ENCODE measurements at regions not wholly inside any gene's neighbourhood (a gene's known extent, or its start where the extent isn't known, plus 50 kb on each side); places are given as distances from the start of the nearest gene placed in this dataset.

DNA sequence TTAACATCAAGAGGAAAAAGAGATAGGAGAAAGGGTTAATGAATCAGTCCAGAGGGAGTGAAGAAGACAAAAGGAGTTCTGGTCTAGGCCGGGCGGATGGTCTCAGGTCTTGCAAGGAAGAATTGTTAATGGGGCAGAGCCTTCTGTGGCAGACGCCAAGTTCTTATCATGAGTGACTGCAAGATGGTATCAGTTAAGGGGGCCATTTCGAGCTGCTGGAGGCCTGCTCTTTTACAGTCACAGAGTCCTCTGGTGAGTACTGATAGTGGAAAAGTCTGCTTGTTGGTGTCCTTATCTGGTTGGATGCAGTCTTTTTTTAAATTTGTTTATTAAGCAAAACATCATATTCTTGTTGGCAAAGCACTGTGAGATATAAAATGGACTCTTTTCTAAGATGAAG is 590.9 kb upstream of the SGCG start:
- Histone ChIP-seq H3K27ac (ENCODE audit: extremely low read depth, low read depth, low read length) (no peak overlapping the region), H3K9me3 (replicated peaks; ENCODE audit: control insufficient read depth, insufficient read depth, low read depth, low read length) (no peaks in the 10 kb centered on the region), H3K79me2 (ENCODE audit: control insufficient read depth, insufficient read depth, low read length) (no peaks in the 10 kb centered on the region), H3K27me3 (ENCODE audit: control insufficient read depth in 2 of 2, insufficient read depth in 2 of 2, low read length in 2 of 2) (0 out of 5 replicates have a peak, but pooled peaks cover 0 to 5% of the 10 kb centered on the region in 2 experiments), H3K4me3 (no peak overlapping the region), H3K9ac (ENCODE audit: insufficient read depth in 1 of 2, low read depth in 2 of 2, low read length in 2 of 2) (no peak overlapping the region), H3K36me3 (ENCODE audit: control insufficient read depth, insufficient read depth, low read length) (no peaks in the 10 kb centered on the region), H4K20me1 (replicated peaks; ENCODE audit: control insufficient read depth, insufficient read depth, low read length) (no peaks in the 10 kb centered on the region), H3K4me1 (replicated peaks in 1 of 2; ENCODE audit: control insufficient read depth in 2 of 2, insufficient read depth in 2 of 2, low read length in 2 of 2) (no peaks in the 10 kb centered on the region), H3K9me1 (ENCODE audit: control insufficient read depth, insufficient read depth, low read length) (no peaks in the 10 kb centered on the region), H2AFZ (ENCODE audit: low read depth, low read length) (no peak overlapping the region), H3K4me2 (ENCODE audit: insufficient read depth, low read length) (no peak overlapping the region)
- DNase-seq (ENCODE audit: extremely low read depth in 1 of 4, low spot score in 3 of 4) (peak in 2 of 4 experiments; percentile 3 to 4), FAIRE-seq (no peak), ATAC-seq (no peak)
- WGBS (ENCODE audit: insufficient coverage, low coverage, missing lambda C conversion rate): 2% methylated on average over 4 of the region's 4 CpGs
- ChIA-PET POLR2A (no interaction called here), CTCF (ENCODE audit: low intra/inter-chr PET ratio) (no interaction called here)
- intact Hi-C loops (cut with micrococcal nuclease): no loop called here
- no TSS peak for BruUV-seq (replicated peaks)
- in situ Hi-C loops (cut with MboI): no loop called here
- TF ChIP-seq ETV5 (CRISPR knock-in tag; IDR thresholded peaks at IDR 0.05; ENCODE audit: low read depth): no peak
- peak; percentile 25; the same call in 1 of the 2 replicates for TF ChIP-seq TEAD4 (IDR thresholded peaks at IDR 0.05; ENCODE audit: low read length)
- TF ChIP-seq TEAD4 (CRISPR knock-in tag; IDR thresholded peaks at IDR 0.05; ENCODE audit: borderline replicate concordance): no peak
- TF ChIP-seq ARID1B (IDR thresholded peaks at IDR 0.05): peak; percentile 37; the same call in 1 of the 2 replicates
- peak; percentile 11; the same call in 1 of the 2 replicates for TF ChIP-seq CBFA2T3 (IDR thresholded peaks at IDR 0.05)
- no peak for TF ChIP-seq RBM22 (IDR thresholded peaks at IDR 0.05; ENCODE audit: low read depth, low read length, poor library complexity, severe bottlenecking)
- TF ChIP-seq TAL1 (IDR thresholded peaks at IDR 0.05): peak; percentile 52
- no peak for TF ChIP-seq ZC3H4 (CRISPR knock-in tag; IDR thresholded peaks at IDR 0.05; ENCODE audit: borderline replicate concordance)
- TF ChIP-seq JUND (IDR thresholded peaks at IDR 0.05; ENCODE audit: borderline replicate concordance, low read depth, low read length): no peak
- no peak for TF ChIP-seq JUND (tag; IDR thresholded peaks at IDR 0.05; ENCODE audit: borderline replicate concordance, low read depth, low read length)
- TF ChIP-seq ZKSCAN1 (IDR thresholded peaks at IDR 0.05; ENCODE audit: low read depth, low read length): no peak
- no peak for TF ChIP-seq PHTF2 (CRISPR knock-in tag; IDR thresholded peaks at IDR 0.05)
- 0 out of 2 replicates have a peak, but pooled peaks have one; percentile 32 for TF ChIP-seq FOXJ2 (tag; IDR thresholded peaks at IDR 0.05)
- no peak for TF ChIP-seq SMARCA4 (IDR thresholded peaks at IDR 0.05)
- TF ChIP-seq, protein P1, sequence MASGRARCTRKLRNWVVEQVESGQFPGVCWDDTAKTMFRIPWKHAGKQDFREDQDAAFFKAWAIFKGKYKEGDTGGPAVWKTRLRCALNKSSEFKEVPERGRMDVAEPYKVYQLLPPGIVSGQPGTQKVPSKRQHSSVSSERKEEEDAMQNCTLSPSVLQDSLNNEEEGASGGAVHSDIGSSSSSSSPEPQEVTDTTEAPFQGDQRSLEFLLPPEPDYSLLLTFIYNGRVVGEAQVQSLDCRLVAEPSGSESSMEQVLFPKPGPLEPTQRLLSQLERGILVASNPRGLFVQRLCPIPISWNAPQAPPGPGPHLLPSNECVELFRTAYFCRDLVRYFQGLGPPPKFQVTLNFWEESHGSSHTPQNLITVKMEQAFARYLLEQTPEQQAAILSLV (tag; IDR thresholded peaks at IDR 0.05): no peak
- no peak for TF ChIP-seq ZNF24 (IDR thresholded peaks at IDR 0.05)
- TF ChIP-seq PML (IDR thresholded peaks at IDR 0.05; ENCODE audit: low read length): no peak
- no peak for TF ChIP-seq PKNOX1 (IDR thresholded peaks at IDR 0.05)
- TF ChIP-seq SMC3 (conservative IDR thresholded peaks at IDR 0.05; ENCODE audit: insufficient read depth, low read depth, low read length): no peak
- TF ChIP-seq ZNF668 (CRISPR knock-in tag; IDR thresholded peaks at IDR 0.05): no peak
- no peak for TF ChIP-seq CHD1 (IDR thresholded peaks at IDR 0.05; ENCODE audit: low read length)
- TF ChIP-seq JUNB (CRISPR knock-in tag; conservative IDR thresholded peaks at IDR 0.05): no peak
- TF ChIP-seq RAD21 (CRISPR knock-in tag; conservative IDR thresholded peaks at IDR 0.05 in 1 of 2, IDR thresholded peaks at IDR 0.05 in 1 of 2): no peak
- TF ChIP-seq RFX5 (IDR thresholded peaks at IDR 0.05; ENCODE audit: low read depth, low read length): no peak
- no peak for TF ChIP-seq SLC30A9 (CRISPR knock-in tag; IDR thresholded peaks at IDR 0.05)
- no peak for TF ChIP-seq TEAD2 (tag; IDR thresholded peaks at IDR 0.05)
- TF ChIP-seq SP1 (CRISPR knock-in tag; IDR thresholded peaks at IDR 0.05): no peak
